AG09309 (cell line): ENCODE measurements at regions not wholly inside any gene's neighbourhood (a gene's known extent, or its start where the extent isn't known, plus 50 kb on each side); places are given as distances from the start of the nearest gene placed in this dataset.

Experiments
- DNase-seq: peaks from one replicate; pipeline ENCODE4 v3.0.0-alpha.2; 2010; ENCODE audit warnings: low read depth
- H3K4me3 ChIP-seq: 2 replicates; pipeline ENCODE4 v1.5.1; 2011; ENCODE audit warnings: mild to moderate bottlenecking, low read depth, low read length, moderate library complexity; ENCODE audit not compliant: control insufficient read depth
- CTCF ChIP-seq: IDR thresholded peaks from 2 replicates; pipeline ENCODE4 v1.5.1; 2011; ENCODE audit warnings: mild to moderate bottlenecking, low read depth, low read length, inconsistent platforms; ENCODE audit not compliant: insufficient read depth, control insufficient read depth; ENCODE audit errors: missing control alignments

GRCh38 chr12:34343345-34343744 lies 321.0 kb downstream of the ALG10 start:
- no peak for DNase-seq
- H3K4me3 ChIP-seq, result no peak overlapping the region
- TF ChIP-seq CTCF, result no peak

- DNase-seq, result no peak
- TF ChIP-seq CTCF, result no peak
- H3K4me3 ChIP-seq, result no peak overlapping the region
Observed at GRCh38 chr12:34343766-34344165, 321.5 kb downstream of the ALG10 start.

GRCh38 chr12:34344851-34345522 lies 322.7 kb downstream of the ALG10 start:
- no peak for TF ChIP-seq CTCF
- DNase-seq, result no peak
- H3K4me3 ChIP-seq, result no peak overlapping the region

- H3K4me3 ChIP-seq, result no peak overlapping the region
- DNase-seq, result no peak
- no peak for TF ChIP-seq CTCF
Observed at GRCh38 chr12:34345801-34346200, 323.5 kb downstream of the ALG10 start.

GRCh38 chr12:34346372-34347034 lies 324.2 kb downstream of the ALG10 start:
- H3K4me3 ChIP-seq, result no peak overlapping the region
- TF ChIP-seq CTCF, result no peak

GRCh38 chr12:34347367-34347766 lies 325.1 kb downstream of the ALG10 start:
- no peak overlapping the region for H3K4me3 ChIP-seq
- no peak for TF ChIP-seq CTCF
- no peak for DNase-seq

More at GRCh38 chr12:34346372-34347034, 324.2 kb downstream of the ALG10 start:
- DNase-seq, result no peak
